Mesenchymal stem cell (in vitro differentiated cells and primary cell): ENCODE measurements at regions not wholly inside any gene's neighbourhood (a gene's known extent, or its start where the extent isn't known, plus 50 kb on each side); places are given as distances from the start of the nearest gene placed in this dataset.
A peak's percentile ranks its signal among the peaks of the same experiment; 100 is the strongest.

Source experiments
- DNase-seq: peaks from one replicate; pipeline ENCODE4 v3.0.0-alpha.2; 2013
- H2AFZ ChIP-seq: one replicate; pipeline ENCODE4 v1.6.1; 2013; ENCODE audit warnings: low read depth, mild to moderate bottlenecking, control low read depth, inconsistent platforms, low read length, moderate library complexity
- H2AK5ac ChIP-seq: 2 replicates; pipeline ENCODE4 v1.6.1; 2013; ENCODE audit warnings: low read length, moderate library complexity, mild to moderate bottlenecking, inconsistent platforms; ENCODE audit not compliant: severe bottlenecking
- H2BK120ac ChIP-seq: one replicate; pipeline ENCODE4 v1.6.1; 2013; ENCODE audit warnings: low read depth, mild to moderate bottlenecking, inconsistent platforms, low read length, moderate library complexity
- H2BK12ac ChIP-seq, 2 experiments: one replicate each; pipeline ENCODE4 v1.6.1; 2013; ENCODE audit warnings: inconsistent platforms in 2 of 2, low read length in 2 of 2, mild to moderate bottlenecking in 2 of 2, moderate library complexity in 2 of 2, control low read depth in 1 of 2
- H2BK15ac ChIP-seq: one replicate; pipeline ENCODE4 v1.6.1; 2013; ENCODE audit warnings: mild to moderate bottlenecking, low read depth, inconsistent platforms; ENCODE audit not compliant: poor library complexity, severe bottlenecking
- H2BK5ac ChIP-seq: 2 replicates; pipeline ENCODE4 v1.6.1; 2013; ENCODE audit warnings: low read depth, mild to moderate bottlenecking, low read length, control low read depth, inconsistent platforms; ENCODE audit not compliant: poor library complexity, severe bottlenecking
- H3K14ac ChIP-seq, 2 experiments: one replicate each; pipeline ENCODE4 v1.6.1; 2013; ENCODE audit warnings: inconsistent platforms in 2 of 2, low read length in 2 of 2, control low read depth in 1 of 2, mild to moderate bottlenecking in 1 of 2, moderate library complexity in 1 of 2
- H3K18ac ChIP-seq, 2 experiments: one replicate each; pipeline ENCODE4 v1.6.1; 2013; ENCODE audit warnings: inconsistent platforms in 2 of 2, low read length in 2 of 2, control low read depth in 1 of 2, low read depth in 1 of 2, mild to moderate bottlenecking in 1 of 2
- H3K23ac ChIP-seq, 2 experiments: one replicate each; pipeline ENCODE4 v1.6.1; 2013; ENCODE audit warnings: inconsistent platforms in 2 of 2, low read length in 2 of 2, mild to moderate bottlenecking in 2 of 2, moderate library complexity in 2 of 2, control low read depth in 1 of 2
- H3K27ac ChIP-seq: 2 replicates; pipeline ENCODE4 v1.5.1; 2013; ENCODE audit warnings: mild to moderate bottlenecking, moderate library complexity, low read length, control low read depth, inconsistent platforms; ENCODE audit not compliant: poor library complexity, severe bottlenecking
- H3K27me3 ChIP-seq, 2 experiments: 2 replicates each; pipeline versions ENCODE4 v1.6.1 to v1.7.0; 2013; ENCODE audit warnings: low read length in 2 of 2, mild to moderate bottlenecking in 2 of 2, moderate library complexity in 2 of 2, control low read depth in 1 of 2, inconsistent platforms in 1 of 2; ENCODE audit not compliant: control insufficient read depth in 1 of 2, insufficient read depth in 1 of 2
- H3K36me3 ChIP-seq, 2 experiments: 2 replicates each; pipeline versions ENCODE4 v1.6.1 to v1.7.0; 2013; ENCODE audit warnings: low read length in 2 of 2, control low read depth in 1 of 2, inconsistent platforms in 1 of 2, low read depth in 1 of 2, mild to moderate bottlenecking in 1 of 2; ENCODE audit not compliant: insufficient read depth in 2 of 2, control insufficient read depth in 1 of 2
- H3K4ac ChIP-seq, 2 experiments: one replicate each; pipeline ENCODE4 v1.6.1; 2013; ENCODE audit warnings: inconsistent platforms in 2 of 2, low read length in 2 of 2, mild to moderate bottlenecking in 2 of 2, moderate library complexity in 2 of 2, control low read depth in 1 of 2, low read depth in 1 of 2
- H3K4me1 ChIP-seq: 2 replicates; pipeline ENCODE4 v1.6.1; 2013; ENCODE audit warnings: low read depth, low read length, control low read depth; ENCODE audit not compliant: control insufficient read depth, insufficient read depth
- H3K4me2 ChIP-seq: 2 replicates; pipeline ENCODE4 v1.6.1; 2013; ENCODE audit warnings: low read length, mild to moderate bottlenecking, inconsistent platforms; ENCODE audit not compliant: poor library complexity, severe bottlenecking
- H3K4me3 ChIP-seq, 2 experiments: 2 replicates each; pipeline versions ENCODE4 v1.5.1 to v1.7.0; 2013; ENCODE audit warnings: low read length in 2 of 2, mild to moderate bottlenecking in 2 of 2, control low read depth in 1 of 2, low read depth in 1 of 2; ENCODE audit not compliant: insufficient read depth in 1 of 2
- H3K79me1 ChIP-seq: replicated peaks from 2 replicates; pipeline ENCODE4 v1.6.1; 2013; ENCODE audit warnings: mild to moderate bottlenecking, control low read depth, low read length, inconsistent platforms; ENCODE audit not compliant: poor library complexity, severe bottlenecking
- H3K9ac ChIP-seq: 2 replicates; pipeline ENCODE4 v1.7.0; 2013; ENCODE audit warnings: mild to moderate bottlenecking, low read length, moderate library complexity
- H3K9me3 ChIP-seq: 2 replicates; pipeline ENCODE4 v1.7.0; 2013; ENCODE audit warnings: mild to moderate bottlenecking, low read length; ENCODE audit not compliant: control insufficient read depth
- H4K8ac ChIP-seq: one replicate; pipeline ENCODE4 v1.6.1; 2013; ENCODE audit warnings: inconsistent platforms, mild to moderate bottlenecking, low read length, moderate library complexity
- H4K91ac ChIP-seq: one replicate; pipeline ENCODE4 v1.6.1; 2013; ENCODE audit warnings: mild to moderate bottlenecking, low read length, inconsistent platforms
- WGBS: methylation state at CpG from one replicate; pipeline ENCODE4 v1.1.7; 2013; ENCODE audit warnings: mixed read lengths; 5-methylcytosine and 5-hydroxymethylcytosine counted together

GRCh38 chr2:53111406-53111805, 656.2 kb upstream of the CHAC2 start:
- Histone ChIP-seq H3K9ac (no peak overlapping the region), H3K4me1 (no peaks in the 10 kb centered on the region), H2BK12ac (no peak overlapping the region), H3K23ac (no peak overlapping the region), H2AK5ac (no peak overlapping the region), H3K27ac (no peak overlapping the region), H3K9me3 (no peaks in the 10 kb centered on the region), H3K36me3 (no peaks in the 10 kb centered on the region), H3K79me1 (no peaks in the 10 kb centered on the region), H3K27me3 (no peaks in the 10 kb centered on the region), H2BK5ac (no peak overlapping the region), H4K91ac (no peak overlapping the region), H3K18ac (no peak overlapping the region), H2BK15ac (no peak overlapping the region), H3K4me2 (no peak overlapping the region), H3K14ac (no peak overlapping the region), H3K4ac (no peak overlapping the region), H2AFZ (no peak overlapping the region), H2BK120ac (no peak overlapping the region), H3K4me3 (no peak overlapping the region), H4K8ac (no peak overlapping the region)
- no peak for DNase-seq
- 93% methylated on average over 3 of the region's 3 CpGs for WGBS

DNA sequence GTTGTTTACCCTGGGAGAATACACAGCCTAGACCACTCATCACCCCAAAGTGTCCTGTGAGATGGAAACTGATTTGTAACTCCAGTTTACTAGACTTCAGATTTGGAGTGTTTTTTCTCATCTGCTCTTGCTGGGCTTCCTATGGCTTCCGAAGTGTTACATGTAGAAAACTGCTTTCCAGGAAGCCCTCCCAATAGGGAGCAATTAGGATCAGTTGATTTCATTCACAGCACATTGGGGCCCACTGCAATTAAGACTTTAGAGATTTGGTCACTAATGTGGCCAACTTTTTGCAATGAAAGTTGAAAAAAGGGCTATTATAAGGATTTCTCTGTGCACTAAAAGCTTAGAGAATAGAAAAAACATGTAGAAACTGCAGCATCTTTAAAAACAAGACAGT, 656.6 kb upstream of the CHAC2 start:
- no peak overlapping the region for H3K23ac ChIP-seq
- H2BK120ac ChIP-seq = no peak overlapping the region
- H2AFZ ChIP-seq = no peak overlapping the region
- WGBS = 53% methylated on average over 1 of the region's 1 CpG
- H2BK5ac ChIP-seq = no peak overlapping the region
- no peaks in the 10 kb centered on the region for H3K79me1 ChIP-seq
- H3K27ac ChIP-seq = no peak overlapping the region
- no peaks in the 10 kb centered on the region for H3K36me3 ChIP-seq
- no peaks in the 10 kb centered on the region for H3K4me1 ChIP-seq
- H3K18ac ChIP-seq = peak overlapping the region in 1 of 2 experiments; percentile 2
- H3K14ac ChIP-seq = no peak overlapping the region
- H2BK12ac ChIP-seq = no peak overlapping the region
- no peak overlapping the region for H2AK5ac ChIP-seq
- DNase-seq = no peak
- H4K8ac ChIP-seq = no peak overlapping the region
- H4K91ac ChIP-seq = no peak overlapping the region
- no peak overlapping the region for H3K4ac ChIP-seq
- no peak overlapping the region for H3K4me3 ChIP-seq
- no peak overlapping the region for H3K9ac ChIP-seq
- H3K27me3 ChIP-seq = no peaks in the 10 kb centered on the region
- H3K4me2 ChIP-seq = no peak overlapping the region
- H3K9me3 ChIP-seq = no peaks in the 10 kb centered on the region
- H2BK15ac ChIP-seq = no peak overlapping the region

DNA sequence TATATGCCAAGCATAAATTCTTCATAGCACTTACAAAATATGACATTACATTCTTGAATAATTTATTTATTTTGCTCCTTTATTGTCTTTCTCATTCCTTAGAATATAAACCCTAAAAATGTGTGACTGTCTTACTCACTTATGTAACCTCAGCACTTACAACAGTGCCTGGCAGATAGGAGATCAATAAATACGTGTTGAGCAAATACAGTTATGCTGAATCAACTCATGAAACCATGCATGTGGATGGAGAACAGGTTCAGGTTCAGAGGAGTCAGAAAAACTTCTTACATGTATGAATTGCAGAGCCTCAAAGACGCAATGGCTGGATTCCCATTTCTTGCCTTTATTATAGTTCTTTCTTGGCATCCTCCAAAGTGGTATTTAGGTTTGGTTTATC, 659.4 kb upstream of the CHAC2 start:
- no peaks in the 10 kb centered on the region for H3K9me3 ChIP-seq
- H3K79me1 ChIP-seq = no peaks in the 10 kb centered on the region
- no peak overlapping the region for H3K23ac ChIP-seq
- no peak for DNase-seq
- H2AK5ac ChIP-seq = no peak overlapping the region
- no peak overlapping the region for H2AFZ ChIP-seq
- H2BK15ac ChIP-seq = no peak overlapping the region
- H3K27me3 ChIP-seq = no peaks in the 10 kb centered on the region
- H3K4me1 ChIP-seq = no peaks in the 10 kb centered on the region
- no peak overlapping the region for H3K4ac ChIP-seq
- H3K4me2 ChIP-seq = no peak overlapping the region
- no peak overlapping the region for H3K27ac ChIP-seq
- no peak overlapping the region for H4K91ac ChIP-seq
- H3K9ac ChIP-seq = no peak overlapping the region
- H3K18ac ChIP-seq = no peak overlapping the region
- H3K36me3 ChIP-seq = no peaks in the 10 kb centered on the region
- H2BK12ac ChIP-seq = no peak overlapping the region
- no peak overlapping the region for H4K8ac ChIP-seq
- no peak overlapping the region for H3K4me3 ChIP-seq
- no peak overlapping the region for H3K14ac ChIP-seq
- no peak overlapping the region for H2BK120ac ChIP-seq
- H2BK5ac ChIP-seq = no peak overlapping the region
- WGBS = 83% methylated on average over 2 of the region's 2 CpGs

- H3K9ac ChIP-seq = no peak overlapping the region
- H2BK12ac ChIP-seq = no peak overlapping the region
- no peak overlapping the region for H2BK15ac ChIP-seq
- H2BK5ac ChIP-seq = no peak overlapping the region
- H3K9me3 ChIP-seq = no peaks in the 10 kb centered on the region
- no peak overlapping the region for H3K4me3 ChIP-seq
- H3K4ac ChIP-seq = no peak overlapping the region
- no peaks in the 10 kb centered on the region for H3K36me3 ChIP-seq
- H2AFZ ChIP-seq = no peak overlapping the region
- H2BK120ac ChIP-seq = no peak overlapping the region
- no peak overlapping the region for H4K8ac ChIP-seq
- no peaks in the 10 kb centered on the region for H3K79me1 ChIP-seq
- no peak overlapping the region for H3K23ac ChIP-seq
- H3K27ac ChIP-seq = peak overlapping the region; percentile 62
- H3K4me2 ChIP-seq = no peak overlapping the region
- H2AK5ac ChIP-seq = no peak overlapping the region
- H3K27me3 ChIP-seq = no peaks in the 10 kb centered on the region
- DNase-seq = peak; percentile 25
- no peak overlapping the region for H4K91ac ChIP-seq
- WGBS = no CpG with 5 or more reads among the region's 4 CpGs
- H3K4me1 ChIP-seq = no peaks in the 10 kb centered on the region
- H3K14ac ChIP-seq = no peak overlapping the region
- H3K18ac ChIP-seq = no peak overlapping the region
Measured at GRCh38 chr2:53104263-53104662, 663.3 kb upstream of the CHAC2 start.
